ENCODE measurements at regions not wholly inside any gene's neighbourhood (a gene's known extent, or its start where the extent isn't known, plus 50 kb on each side); places are given as distances from the start of the nearest gene placed in this dataset.

DNA sequence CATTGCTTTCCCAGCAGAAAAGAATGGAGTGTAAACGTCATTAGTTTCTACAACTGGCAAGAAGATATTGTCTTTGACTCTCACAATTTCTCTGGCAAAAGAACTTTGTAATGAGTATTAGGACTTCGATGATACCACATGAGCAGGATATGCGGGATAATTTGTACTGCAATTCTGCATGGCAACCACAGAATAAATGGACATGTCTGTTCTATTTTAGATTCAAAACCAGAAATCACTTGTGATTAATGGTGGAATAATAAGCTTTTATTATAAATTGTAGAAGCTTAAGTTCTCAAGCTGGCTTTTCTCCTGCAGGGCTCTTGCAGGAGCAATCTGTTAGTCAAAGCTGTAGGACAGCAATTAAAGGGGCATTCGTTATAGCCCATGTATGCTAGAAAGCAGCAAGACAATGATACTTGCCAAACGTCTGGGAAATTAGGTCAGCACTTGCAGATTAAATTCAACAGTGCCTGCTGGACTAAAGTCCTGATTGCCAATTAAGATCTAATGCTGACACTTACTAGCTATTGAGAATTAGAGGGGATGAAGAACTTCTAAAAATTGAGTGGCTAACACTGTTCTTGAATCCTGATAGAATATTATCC is 177.9 kb downstream of the PTH2R start:
- no peak for TF ChIP-seq POLR2A (IDR thresholded peaks at IDR 0.05)
- TF ChIP-seq, protein P1, sequence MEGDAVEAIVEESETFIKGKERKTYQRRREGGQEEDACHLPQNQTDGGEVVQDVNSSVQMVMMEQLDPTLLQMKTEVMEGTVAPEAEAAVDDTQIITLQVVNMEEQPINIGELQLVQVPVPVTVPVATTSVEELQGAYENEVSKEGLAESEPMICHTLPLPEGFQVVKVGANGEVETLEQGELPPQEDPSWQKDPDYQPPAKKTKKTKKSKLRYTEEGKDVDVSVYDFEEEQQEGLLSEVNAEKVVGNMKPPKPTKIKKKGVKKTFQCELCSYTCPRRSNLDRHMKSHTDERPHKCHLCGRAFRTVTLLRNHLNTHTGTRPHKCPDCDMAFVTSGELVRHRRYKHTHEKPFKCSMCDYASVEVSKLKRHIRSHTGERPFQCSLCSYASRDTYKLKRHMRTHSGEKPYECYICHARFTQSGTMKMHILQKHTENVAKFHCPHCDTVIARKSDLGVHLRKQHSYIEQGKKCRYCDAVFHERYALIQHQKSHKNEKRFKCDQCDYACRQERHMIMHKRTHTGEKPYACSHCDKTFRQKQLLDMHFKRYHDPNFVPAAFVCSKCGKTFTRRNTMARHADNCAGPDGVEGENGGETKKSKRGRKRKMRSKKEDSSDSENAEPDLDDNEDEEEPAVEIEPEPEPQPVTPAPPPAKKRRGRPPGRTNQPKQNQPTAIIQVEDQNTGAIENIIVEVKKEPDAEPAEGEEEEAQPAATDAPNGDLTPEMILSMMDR (IDR thresholded peaks at IDR 0.05) = no peak

Measured in Peyer's patch (tissue), 4 donors.